Endodermal cell (in vitro differentiated cells): ENCODE measurements at regions not wholly inside any gene's neighbourhood (a gene's known extent, or its start where the extent isn't known, plus 50 kb on each side); places are given as distances from the start of the nearest gene placed in this dataset.

Source experiments
- DNase-seq: peaks from one replicate; pipeline ENCODE4 v3.0.0-alpha.2; 2017
- H3K27ac ChIP-seq: 2 replicates; pipeline ENCODE4 v1.5.1; 2013; ENCODE audit warnings: mild to moderate bottlenecking, low read depth, low read length, moderate library complexity
- H3K27me3 ChIP-seq: 2 replicates; pipeline ENCODE4 v1.6.1; 2013; ENCODE audit warnings: mild to moderate bottlenecking, low read length, moderate library complexity; ENCODE audit not compliant: insufficient read depth, control insufficient read depth, poor library complexity, severe bottlenecking
- H3K36me3 ChIP-seq: 2 replicates; pipeline ENCODE4 v1.7.0; 2013; ENCODE audit warnings: mild to moderate bottlenecking, low read length, moderate library complexity; ENCODE audit not compliant: control insufficient read depth, insufficient read depth
- H3K4me1 ChIP-seq: one replicate; pipeline ENCODE4 v1.7.0; 2013; ENCODE audit warnings: low read length; ENCODE audit not compliant: control insufficient read depth, insufficient read depth
- H3K4me3 ChIP-seq: 2 replicates; pipeline ENCODE4 v1.5.1; 2013; ENCODE audit warnings: mild to moderate bottlenecking, low read length, moderate library complexity
- H3K9ac ChIP-seq: 2 replicates; pipeline ENCODE4 v1.6.1; 2013; ENCODE audit warnings: mild to moderate bottlenecking, low read length, moderate library complexity; ENCODE audit not compliant: poor library complexity, severe bottlenecking; ENCODE audit errors: extremely low read depth
- H3K9me3 ChIP-seq: 2 replicates; pipeline ENCODE4 v1.6.1; 2013; ENCODE audit warnings: mild to moderate bottlenecking, low read length, moderate library complexity; ENCODE audit not compliant: control insufficient read depth
- H3K27ac Mint-ChIP-seq: 2 replicates; pipeline ENCODE4 v1.8.0; 2020; ENCODE audit warnings: mixed read lengths
- H3K27me3 Mint-ChIP-seq: 2 replicates; pipeline ENCODE4 v1.8.0; 2021; ENCODE audit warnings: mild to moderate bottlenecking, mixed read lengths; ENCODE audit not compliant: insufficient read depth
- H3K36me3 Mint-ChIP-seq: 2 replicates; pipeline ENCODE4 v1.8.0; 2020; ENCODE audit warnings: low read depth, mixed read lengths
- H3K4me1 Mint-ChIP-seq: 2 replicates; pipeline ENCODE4 v1.8.0; 2020; ENCODE audit warnings: mixed read lengths
- H3K4me3 Mint-ChIP-seq: 2 replicates; pipeline ENCODE4 v1.8.0; 2020; ENCODE audit warnings: mild to moderate bottlenecking, moderate library complexity, mixed read lengths
- H3K9me3 Mint-ChIP-seq: 2 replicates; pipeline ENCODE4 v1.8.0; 2020; ENCODE audit warnings: mild to moderate bottlenecking, mixed read lengths
- WGBS, 2 experiments: methylation state at CpG; one replicate each; pipeline versions ENCODE4 v1.1.5 to v1.1.7; 2013; ENCODE audit warnings: missing lambda C conversion rate in 2 of 2, mixed read lengths in 1 of 2; ENCODE audit not compliant: insufficient coverage in 1 of 2, insufficient read length in 1 of 2; 5-methylcytosine and 5-hydroxymethylcytosine counted together
- TF ChIP-seq, protein P1 (sequence below): fragments of 200-600 bp; sonication (generic); conservative IDR thresholded peaks from 2 replicates; pipeline ENCODE4 v1.5.0; 2021; ENCODE audit warnings: antibody characterized with exemption, mild to moderate bottlenecking

DNA sequence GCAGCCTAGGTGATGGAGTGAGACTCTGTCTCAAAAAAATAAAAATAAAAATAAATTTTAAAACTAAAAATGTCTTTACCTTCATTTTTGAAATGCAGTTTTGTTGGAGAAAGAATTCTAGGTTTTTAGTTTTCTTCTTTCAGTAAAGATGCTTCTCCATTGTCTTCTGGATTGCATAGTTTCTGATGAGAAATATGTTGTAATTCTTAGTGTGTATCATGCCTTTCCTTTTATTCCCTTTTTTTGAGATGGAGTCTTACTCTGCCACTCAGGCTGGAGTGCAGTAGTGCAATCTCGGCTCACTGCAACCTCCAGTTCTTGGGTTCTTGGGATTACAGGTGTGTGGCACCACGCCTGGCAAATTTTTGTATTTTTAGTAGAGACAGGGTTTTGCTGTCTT is 130.0 kb upstream of the FBXO11 start:
- H3K27ac Mint-ChIP-seq: no peak overlapping the region
- Histone ChIP-seq H3K9me3 (no peaks in the 10 kb centered on the region), H3K4me1 (no peaks in the 10 kb centered on the region), H3K27me3 (no peaks in the 10 kb centered on the region), H3K36me3 (no peaks in the 10 kb centered on the region), H3K27ac (no peak overlapping the region), H3K4me3 (no peak overlapping the region), H3K9ac (no peak overlapping the region)
- no peaks in the 10 kb centered on the region for H3K27me3 Mint-ChIP-seq
- no peaks in the 10 kb centered on the region for H3K9me3 Mint-ChIP-seq
- no peak overlapping the region for H3K4me3 Mint-ChIP-seq
- TF ChIP-seq, protein P1, sequence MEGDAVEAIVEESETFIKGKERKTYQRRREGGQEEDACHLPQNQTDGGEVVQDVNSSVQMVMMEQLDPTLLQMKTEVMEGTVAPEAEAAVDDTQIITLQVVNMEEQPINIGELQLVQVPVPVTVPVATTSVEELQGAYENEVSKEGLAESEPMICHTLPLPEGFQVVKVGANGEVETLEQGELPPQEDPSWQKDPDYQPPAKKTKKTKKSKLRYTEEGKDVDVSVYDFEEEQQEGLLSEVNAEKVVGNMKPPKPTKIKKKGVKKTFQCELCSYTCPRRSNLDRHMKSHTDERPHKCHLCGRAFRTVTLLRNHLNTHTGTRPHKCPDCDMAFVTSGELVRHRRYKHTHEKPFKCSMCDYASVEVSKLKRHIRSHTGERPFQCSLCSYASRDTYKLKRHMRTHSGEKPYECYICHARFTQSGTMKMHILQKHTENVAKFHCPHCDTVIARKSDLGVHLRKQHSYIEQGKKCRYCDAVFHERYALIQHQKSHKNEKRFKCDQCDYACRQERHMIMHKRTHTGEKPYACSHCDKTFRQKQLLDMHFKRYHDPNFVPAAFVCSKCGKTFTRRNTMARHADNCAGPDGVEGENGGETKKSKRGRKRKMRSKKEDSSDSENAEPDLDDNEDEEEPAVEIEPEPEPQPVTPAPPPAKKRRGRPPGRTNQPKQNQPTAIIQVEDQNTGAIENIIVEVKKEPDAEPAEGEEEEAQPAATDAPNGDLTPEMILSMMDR: no peak
- no peaks in the 10 kb centered on the region for H3K36me3 Mint-ChIP-seq
- WGBS, 2 experiments: 86 to 95% methylated on average over 1 to 2 of the region's 2 CpGs
- H3K4me1 Mint-ChIP-seq: no peaks in the 10 kb centered on the region
- DNase-seq: no peak

DNA sequence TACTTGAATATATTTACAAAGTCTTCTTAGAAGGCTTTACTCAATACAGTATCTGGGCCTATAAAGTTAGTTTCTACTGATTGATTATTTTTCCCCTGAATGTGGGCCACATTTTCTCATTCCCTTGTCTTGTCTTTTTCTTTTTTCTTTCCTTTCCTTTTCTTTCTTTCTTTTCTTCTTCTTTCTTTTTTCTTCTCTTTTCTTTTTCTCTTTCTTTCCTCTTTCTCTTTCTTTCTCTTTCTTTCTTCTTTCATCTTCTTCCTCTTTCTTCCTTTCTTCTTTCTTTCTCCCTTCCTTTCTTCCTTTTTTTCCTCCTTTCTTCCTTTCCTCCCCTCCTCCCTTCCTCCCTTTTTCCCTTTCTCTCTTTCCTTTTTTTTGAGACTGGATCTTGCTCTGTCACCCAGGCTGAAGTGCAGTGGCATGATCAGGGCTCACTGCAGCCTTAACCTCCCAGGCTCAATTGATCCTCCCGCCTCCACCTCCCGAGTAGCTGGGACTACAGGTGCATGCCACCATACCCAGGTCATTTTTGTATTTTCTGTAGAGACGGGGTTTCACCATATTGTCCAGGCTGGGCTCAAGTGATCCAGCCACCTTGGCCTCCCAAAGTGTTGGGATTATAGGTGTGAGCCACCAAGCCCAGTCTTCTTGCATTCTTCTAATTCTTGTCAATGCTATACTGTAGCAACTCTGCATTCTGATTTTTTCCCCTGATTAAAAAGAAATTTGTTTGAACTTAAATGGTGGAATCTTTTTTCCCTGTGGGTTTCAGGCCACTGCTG is 133.1 kb upstream of the FBXO11 start:
- Mint-ChIP-seq H3K36me3 (no peaks in the 10 kb centered on the region), H3K27ac (no peak overlapping the region), H3K9me3 (no peaks in the 10 kb centered on the region), H3K4me1 (no peaks in the 10 kb centered on the region), H3K4me3 (no peak overlapping the region), H3K27me3 (no peaks in the 10 kb centered on the region)
- H3K4me3 ChIP-seq: no peak overlapping the region
- no peak overlapping the region for H3K9ac ChIP-seq
- no peak overlapping the region for H3K27ac ChIP-seq
- no peaks in the 10 kb centered on the region for H3K9me3 ChIP-seq
- no peaks in the 10 kb centered on the region for H3K27me3 ChIP-seq
- TF ChIP-seq, protein P1: no peak
- H3K36me3 ChIP-seq: no peaks in the 10 kb centered on the region
- WGBS, 2 experiments: 70 to 95% methylated on average over 2 to 3 of the region's 3 CpGs
- no peak for DNase-seq
- no peaks in the 10 kb centered on the region for H3K4me1 ChIP-seq

DNA sequence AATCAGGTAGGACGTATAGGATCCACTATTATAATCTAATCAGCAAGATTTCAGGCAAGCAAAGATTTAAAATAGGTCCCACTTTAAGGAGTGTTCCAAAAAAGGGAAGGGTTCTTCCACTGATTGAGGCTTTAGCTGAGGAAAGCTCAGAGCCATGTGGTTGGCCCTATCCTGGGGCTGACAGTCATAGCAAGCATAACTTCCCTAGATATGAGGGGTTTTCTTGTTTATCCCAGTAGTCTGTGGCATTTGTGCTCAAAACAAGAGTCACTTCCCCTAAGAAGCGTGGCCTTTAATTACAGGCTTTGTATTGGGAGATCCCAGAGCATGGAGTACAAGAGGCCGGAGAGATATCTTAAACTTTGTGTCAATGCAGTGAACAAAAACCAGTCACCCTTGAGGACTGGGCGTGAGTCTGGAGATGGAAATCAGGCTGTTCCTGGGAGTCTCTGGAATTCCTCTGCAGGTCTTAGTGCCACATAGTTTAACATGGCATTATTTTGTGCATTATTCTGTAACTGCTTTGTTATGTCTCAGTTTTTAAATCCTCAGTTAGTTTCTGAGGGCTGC is 136.9 kb upstream of the FBXO11 start:
- H3K27me3 Mint-ChIP-seq: no peaks in the 10 kb centered on the region
- no peaks in the 10 kb centered on the region for H3K27me3 ChIP-seq
- no peaks in the 10 kb centered on the region for H3K4me1 ChIP-seq
- no peaks in the 10 kb centered on the region for H3K9me3 Mint-ChIP-seq
- H3K36me3 Mint-ChIP-seq: no peaks in the 10 kb centered on the region
- 91 to 97% methylated on average over 3 to 4 of the region's 4 CpGs for WGBS, 2 experiments
- H3K4me1 Mint-ChIP-seq: no peaks in the 10 kb centered on the region
- H3K9ac ChIP-seq: no peak overlapping the region
- no peak overlapping the region for H3K27ac ChIP-seq
- H3K9me3 ChIP-seq: no peaks in the 10 kb centered on the region
- H3K4me3 ChIP-seq: no peak overlapping the region
- DNase-seq: no peak
- no peak overlapping the region for H3K4me3 Mint-ChIP-seq
- TF ChIP-seq, protein P1: no peak
- H3K36me3 ChIP-seq: no peaks in the 10 kb centered on the region
- no peak overlapping the region for H3K27ac Mint-ChIP-seq
